ENCODE measurements at regions not wholly inside any gene's neighbourhood (a gene's known extent, or its start where the extent isn't known, plus 50 kb on each side); places are given as distances from the start of the nearest gene placed in this dataset.

DNA sequence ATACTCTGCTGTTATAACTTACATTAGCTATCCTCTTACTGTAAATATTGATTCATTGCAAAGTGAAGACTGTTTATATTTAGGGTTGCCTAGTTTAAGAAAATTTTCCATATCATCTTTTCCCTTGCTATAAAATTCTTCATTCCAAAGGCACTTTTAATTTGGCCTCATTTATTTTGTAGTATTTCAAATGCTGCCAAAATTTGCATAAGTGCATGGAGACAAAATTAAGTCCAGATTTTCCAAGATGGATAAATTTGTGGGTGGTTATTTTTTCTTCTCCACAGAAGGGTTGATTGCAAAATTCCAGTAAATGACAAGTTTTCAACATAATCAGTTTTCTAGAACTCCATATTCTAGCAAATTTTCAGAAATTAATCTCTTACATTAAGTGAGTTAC, 141.5 kb upstream of the MTAP start:
- Mint-ChIP-seq H3K4me1 (no peaks in the 10 kb centered on the region), H3K9me3 (no peaks in the 10 kb centered on the region), H3K27ac (no peak overlapping the region), H3K4me3 (no peak overlapping the region), H3K27me3 (peaks cover 0 to 3% (median 0%) of the 10 kb centered on the region in 5 donors), H3K36me3 (no peaks in the 10 kb centered on the region)
- ATAC-seq: no peak
- POLR2A ChIA-PET: no interaction called here
- DNase-seq: no peak

DNA sequence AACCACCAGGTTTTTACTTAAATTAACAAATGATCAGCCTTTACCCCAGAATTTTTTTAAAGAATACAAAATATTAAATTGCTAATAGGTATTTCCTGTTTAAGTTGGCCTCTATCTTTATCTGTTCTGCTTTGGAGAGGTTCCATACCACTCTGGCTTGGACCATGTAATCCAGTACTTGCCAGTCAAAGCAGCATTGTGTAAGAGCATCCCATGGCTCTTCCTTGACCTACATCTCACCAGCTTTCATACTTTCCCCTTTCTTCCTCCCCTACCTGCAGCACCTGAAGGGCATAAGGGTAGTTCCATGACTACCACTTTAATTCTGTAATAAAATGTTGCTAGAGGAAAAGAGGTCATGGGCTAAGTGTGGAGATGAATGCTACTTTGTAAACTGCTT, 140.8 kb upstream of the MTAP start:
- Mint-ChIP-seq H3K4me1 (no peaks in the 10 kb centered on the region), H3K27me3 (peaks cover 0 to 3% (median 0%) of the 10 kb centered on the region in 5 donors), H3K4me3 (no peak overlapping the region), H3K27ac (no peak overlapping the region), H3K9me3 (no peaks in the 10 kb centered on the region), H3K36me3 (no peaks in the 10 kb centered on the region)
- no peak for ATAC-seq
- POLR2A ChIA-PET: no interaction called here
- no peak for DNase-seq

DNA sequence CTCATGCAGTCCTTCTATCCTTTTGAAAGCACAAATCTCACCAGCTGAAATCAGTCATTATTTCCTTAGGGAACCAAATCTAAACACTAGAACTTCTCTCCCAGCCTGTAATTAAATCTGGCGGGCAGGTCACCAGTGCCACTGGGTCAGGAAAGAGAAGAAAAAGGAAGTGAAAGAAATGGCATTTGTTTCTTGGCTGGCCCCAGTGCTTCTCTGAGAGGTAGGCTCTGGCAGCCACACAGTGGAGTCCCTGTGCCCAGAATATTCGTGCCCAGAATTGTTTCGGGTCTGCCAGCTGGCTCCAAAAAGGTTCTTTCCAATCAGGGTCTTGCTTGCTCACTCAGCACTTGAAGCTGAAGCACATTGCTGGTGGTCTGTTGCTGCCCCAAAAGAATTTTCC, 133.9 kb upstream of the MTAP start:
- ATAC-seq (no peak), DNase-seq (no peak)
- Mint-ChIP-seq H3K27me3 (peaks cover 0 to 3% (median 0%) of the 10 kb centered on the region in 5 donors), H3K4me3 (no peak overlapping the region), H3K36me3 (no peaks in the 10 kb centered on the region), H3K27ac (no peak overlapping the region), H3K9me3 (no peaks in the 10 kb centered on the region), H3K4me1 (peaks cover 9 to 24% (median 17%) of the 10 kb centered on the region in 4 donors)
- POLR2A ChIA-PET: interaction anchor here (0.6 kb wide), 1 partner anchor 182 kb away, joined by 4 read pairs; no protein-coding TSS in a partner anchor

DNA sequence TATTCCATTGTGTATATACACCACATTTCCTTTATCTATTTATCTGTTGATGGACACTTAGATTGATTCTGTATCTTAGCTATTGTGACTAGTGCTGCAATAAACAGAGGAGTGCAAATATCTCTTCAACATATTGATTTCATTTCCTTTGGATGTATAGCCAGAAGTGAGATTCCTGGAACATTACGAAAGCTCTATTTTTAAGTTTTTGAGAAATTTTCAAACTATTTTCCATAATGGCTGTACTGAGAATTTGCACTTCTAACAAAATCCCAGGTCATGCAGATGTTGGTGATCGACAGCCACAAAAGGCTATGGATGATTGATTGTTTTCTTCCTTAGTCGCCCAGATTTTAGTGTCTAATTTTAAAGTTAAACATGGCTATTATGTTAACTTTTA, 132.7 kb upstream of the MTAP start:
- Mint-ChIP-seq H3K27me3 (no peaks in the 10 kb centered on the region), H3K36me3 (peaks cover 0 to 1% (median 0%) of the 10 kb centered on the region in 3 donors), H3K4me1 (peaks cover 11 to 24% (median 17%) of the 10 kb centered on the region in 4 donors), H3K27ac (peak overlapping the region in 3 of 10 donors; percentile 23 to 34 (median 29)), H3K4me3 (no peak overlapping the region), H3K9me3 (no peaks in the 10 kb centered on the region)
- POLR2A ChIA-PET: no interaction called here
- ATAC-seq: no peak
- no peak for DNase-seq

DNA sequence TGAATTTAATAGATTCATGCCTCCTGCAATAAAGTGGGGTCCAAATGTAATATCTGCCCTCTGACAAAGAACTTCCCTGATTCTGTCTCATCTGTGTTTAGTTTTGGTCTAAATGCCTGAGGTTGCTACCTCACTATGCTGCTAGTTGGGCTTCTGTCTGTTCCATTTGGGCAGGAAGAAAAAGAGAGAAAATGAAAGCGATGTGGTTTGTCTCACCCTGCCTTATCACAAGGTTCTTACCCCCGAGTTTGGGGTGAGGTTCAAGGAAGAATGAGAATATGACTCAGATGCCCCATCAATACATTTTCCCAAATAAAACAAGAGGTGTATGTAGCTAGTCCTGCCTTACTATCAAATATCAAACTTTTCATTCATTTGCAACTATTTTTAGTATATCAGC, 132.1 kb upstream of the MTAP start:
- peak overlapping the region in 7 of 10 donors; percentile 1 to 46 (median 22) for H3K4me3 Mint-ChIP-seq

DNA sequence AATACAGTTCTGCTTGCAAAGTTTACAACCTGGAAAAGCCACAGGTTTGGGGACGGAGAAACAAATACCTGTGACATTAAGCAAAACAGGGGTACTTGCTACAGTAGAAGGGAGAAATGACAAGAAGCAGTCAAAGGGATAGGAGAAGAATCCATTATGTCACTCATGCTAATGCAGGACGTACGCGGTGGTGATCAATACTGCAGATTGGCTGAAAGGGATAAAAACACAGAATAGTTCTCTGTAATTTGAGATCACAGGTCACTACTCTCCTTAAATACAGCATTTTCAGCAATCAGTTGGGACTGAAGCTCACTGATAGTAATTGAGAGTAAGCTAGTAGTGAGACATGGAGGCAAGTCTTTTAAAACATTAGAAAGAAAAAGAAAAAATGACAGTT, 130.3 kb upstream of the MTAP start:
- ATAC-seq (no peak), DNase-seq (no peak)
- Mint-ChIP-seq H3K4me1 (peaks cover 11 to 24% (median 17%) of the 10 kb centered on the region in 4 donors), H3K4me3 (no peak overlapping the region), H3K9me3 (no peaks in the 10 kb centered on the region), H3K36me3 (peaks cover 0 to 1% (median 0%) of the 10 kb centered on the region in 3 donors), H3K27ac (peak overlapping the region in 2 of 10 donors; percentile 10 to 17), H3K27me3 (peaks cover 0 to 2% (median 0%) of the 10 kb centered on the region in 5 donors)
- POLR2A ChIA-PET: no interaction called here

More for the DNA sequence above, 132.1 kb upstream of the MTAP start:
- H3K9me3 Mint-ChIP-seq: no peaks in the 10 kb centered on the region
- no peaks in the 10 kb centered on the region for H3K27me3 Mint-ChIP-seq
- DNase-seq: peak in 3 of 10 donors; percentile 7 to 24 (median 7)
- H3K36me3 Mint-ChIP-seq: peaks cover 0 to 1% (median 0%) of the 10 kb centered on the region in 3 donors
- POLR2A ChIA-PET: no interaction called here
- peaks cover 11 to 24% (median 17%) of the 10 kb centered on the region in 4 donors for H3K4me1 Mint-ChIP-seq
- peak overlapping the region in 7 of 10 donors; percentile 2 to 83 (median 23) for H3K27ac Mint-ChIP-seq
- peak; percentile 62 to 70 for ATAC-seq

DNA sequence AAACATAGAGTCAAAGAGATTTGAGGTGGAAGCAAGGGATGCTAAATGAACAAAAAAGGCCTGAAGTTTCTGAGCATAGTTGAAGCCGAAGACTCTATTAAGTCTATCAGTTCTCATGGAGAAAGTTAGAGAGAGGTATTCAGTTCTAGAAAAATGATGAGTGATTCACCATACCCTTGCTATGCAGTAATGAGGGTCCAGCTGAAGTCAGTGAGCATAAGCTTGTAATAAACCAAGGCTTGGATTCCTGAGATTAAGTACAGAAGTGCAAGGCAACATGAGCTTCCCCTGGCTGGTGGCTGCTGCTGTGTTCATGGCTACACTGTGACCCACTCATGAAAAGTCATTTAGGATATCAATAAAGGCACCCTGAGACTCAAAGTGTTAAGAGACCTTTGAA, 129.7 kb upstream of the MTAP start:
- H3K27me3 Mint-ChIP-seq: peaks cover 0 to 2% (median 0%) of the 10 kb centered on the region in 5 donors
- no peak overlapping the region for H3K4me3 Mint-ChIP-seq
- H3K9me3 Mint-ChIP-seq: no peaks in the 10 kb centered on the region
- ATAC-seq (no peak), DNase-seq (no peak)
- peaks cover 11 to 24% (median 17%) of the 10 kb centered on the region in 4 donors for H3K4me1 Mint-ChIP-seq
- peaks cover 0 to 1% (median 0%) of the 10 kb centered on the region in 3 donors for H3K36me3 Mint-ChIP-seq
- POLR2A ChIA-PET: interaction anchor here (1.2 kb wide), 1 partner anchor 34 kb away, joined by 3 read pairs; no protein-coding TSS in a partner anchor
- peak overlapping the region in 2 of 10 donors; percentile 10 to 55 for H3K27ac Mint-ChIP-seq

DNA sequence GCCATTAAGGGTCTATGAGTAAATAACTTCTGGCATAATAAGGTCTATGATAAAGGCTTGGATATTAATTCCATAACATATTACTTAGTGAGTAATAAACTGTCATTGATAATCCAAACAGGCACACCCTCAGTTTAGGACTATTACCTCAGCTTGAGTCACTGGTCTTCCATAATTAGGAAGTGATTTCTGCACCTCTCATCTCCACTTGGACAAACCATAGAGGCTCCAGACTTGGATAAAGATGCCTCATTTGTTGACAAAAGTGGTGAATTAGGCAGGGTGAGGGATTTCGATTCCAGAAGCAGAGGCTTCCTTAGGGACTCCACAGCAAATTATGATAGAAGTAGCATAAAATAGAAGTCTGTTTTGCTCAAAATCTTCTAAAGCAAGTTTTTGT, 127.5 kb upstream of the MTAP start:
- ATAC-seq (no peak), DNase-seq (no peak)
- Mint-ChIP-seq H3K4me1 (peaks cover 10 to 18% (median 14%) of the 10 kb centered on the region in 4 donors), H3K4me3 (no peak overlapping the region), H3K27ac (peak overlapping the region in 1 of 10 donors; percentile 3), H3K27me3 (peaks cover 0 to 2% (median 0%) of the 10 kb centered on the region in 5 donors), H3K9me3 (no peaks in the 10 kb centered on the region), H3K36me3 (peaks cover 0 to 1% (median 0%) of the 10 kb centered on the region in 3 donors)
- POLR2A ChIA-PET: interaction anchor here (1.0 kb wide), 1 partner anchor 11 kb away, joined by 3 read pairs; no protein-coding TSS in a partner anchor

DNA sequence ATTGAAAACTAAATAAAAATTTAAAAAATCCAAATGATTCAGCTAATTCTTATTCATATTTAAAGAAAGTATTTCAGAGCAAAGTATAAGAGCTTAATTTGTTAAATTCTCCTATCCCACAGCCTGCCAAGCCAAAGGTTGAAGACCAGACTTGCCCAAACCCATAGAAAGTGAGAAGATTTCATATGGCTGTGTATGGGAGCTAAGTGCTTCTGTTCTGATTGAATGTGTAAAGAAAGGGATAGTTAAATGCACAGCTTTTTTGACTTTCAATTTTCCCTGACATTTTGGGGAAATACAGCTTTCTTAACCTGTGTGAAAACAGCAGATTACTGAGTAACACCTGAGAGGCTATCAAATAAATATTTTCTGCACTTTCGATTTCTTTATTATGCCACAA, 125.0 kb upstream of the MTAP start:
- no peak for ATAC-seq
- DNase-seq: no peak
- Mint-ChIP-seq H3K4me3 (no peak overlapping the region), H3K36me3 (peaks cover 0 to 1% (median 0%) of the 10 kb centered on the region in 3 donors), H3K27me3 (peaks cover 0 to 4% (median 0%) of the 10 kb centered on the region in 5 donors), H3K9me3 (no peaks in the 10 kb centered on the region), H3K27ac (no peak overlapping the region), H3K4me1 (peaks cover 0 to 5% (median 4%) of the 10 kb centered on the region in 4 donors)
- POLR2A ChIA-PET: no interaction called here

DNA sequence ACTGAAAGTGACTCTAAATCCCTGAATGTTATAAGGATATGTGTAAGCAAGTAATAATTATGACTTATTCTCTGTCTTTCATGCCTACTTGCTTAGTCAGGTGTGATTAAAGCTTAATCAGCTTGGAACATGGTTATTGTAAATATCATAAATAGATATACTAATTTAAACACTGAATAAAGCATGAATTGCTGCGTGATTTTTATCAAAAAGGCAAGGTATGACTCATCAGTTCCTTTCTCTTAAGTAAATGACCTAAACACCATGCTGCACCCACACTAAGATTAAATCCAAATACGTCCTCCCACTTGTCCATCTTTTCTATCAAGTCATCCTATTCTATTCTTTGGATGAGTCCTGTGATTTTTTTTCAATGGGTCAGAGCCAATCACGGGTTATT, 124.6 kb upstream of the MTAP start:
- peaks cover 0 to 3% (median 1%) of the 10 kb centered on the region in 4 donors for H3K4me1 Mint-ChIP-seq
- H3K36me3 Mint-ChIP-seq: peaks cover 0 to 1% (median 0%) of the 10 kb centered on the region in 3 donors
- POLR2A ChIA-PET: no interaction called here
- no peaks in the 10 kb centered on the region for H3K9me3 Mint-ChIP-seq
- H3K4me3 Mint-ChIP-seq: no peak overlapping the region
- no peak for DNase-seq
- H3K27me3 Mint-ChIP-seq: peaks cover 0 to 4% (median 0%) of the 10 kb centered on the region in 5 donors
- H3K27ac Mint-ChIP-seq: no peak overlapping the region
- no peak for ATAC-seq

DNA sequence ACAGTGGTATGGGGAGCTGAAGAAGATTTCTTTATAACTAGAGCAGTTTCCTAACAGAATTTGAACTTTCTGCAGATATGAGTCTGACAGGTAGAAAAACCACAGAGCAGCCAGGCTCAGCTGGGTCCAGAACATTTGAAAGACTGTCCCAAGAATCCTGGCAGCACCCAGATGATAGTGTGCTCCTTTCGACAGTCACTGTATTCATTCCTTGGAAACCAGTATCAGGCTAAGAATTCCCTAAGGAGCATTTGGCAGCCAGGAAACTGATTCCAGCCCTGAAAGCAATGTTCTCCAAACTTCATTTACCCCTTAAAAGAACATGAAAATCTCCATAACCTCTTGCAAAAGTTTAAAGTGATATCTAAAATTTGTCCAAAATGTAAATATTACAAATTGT, 123.0 kb upstream of the MTAP start:
- POLR2A ChIA-PET: no interaction called here
- no peaks in the 10 kb centered on the region for H3K9me3 Mint-ChIP-seq
- no peaks in the 10 kb centered on the region for H3K36me3 Mint-ChIP-seq
- ATAC-seq: no peak
- peaks cover 0 to 5% (median under 1%) of the 10 kb centered on the region in 4 donors for H3K4me1 Mint-ChIP-seq
- no peak overlapping the region for H3K4me3 Mint-ChIP-seq
- H3K27ac Mint-ChIP-seq: no peak overlapping the region
- DNase-seq: no peak
- H3K27me3 Mint-ChIP-seq: peaks cover 0 to 4% (median 0%) of the 10 kb centered on the region in 5 donors

DNA sequence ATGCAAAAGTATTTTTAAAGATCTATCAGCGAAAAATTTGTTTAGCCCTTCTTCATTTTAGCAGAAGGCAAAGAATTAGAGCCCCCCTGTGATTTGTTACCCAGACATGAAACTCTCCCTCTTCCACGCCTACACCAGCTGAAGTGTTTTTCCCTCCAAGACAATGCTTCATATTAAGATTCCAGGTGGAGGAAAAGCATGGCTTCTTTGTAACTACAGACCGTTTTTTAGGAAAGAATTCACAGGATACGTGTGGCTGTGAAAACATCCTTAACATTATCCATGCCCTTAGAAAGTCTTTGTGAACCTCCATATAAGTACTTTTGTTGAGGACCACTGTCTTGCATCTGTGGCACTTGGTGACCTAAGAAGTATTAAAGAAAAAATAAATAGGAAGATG, 121.8 kb upstream of the MTAP start:
- H3K9me3 Mint-ChIP-seq: no peaks in the 10 kb centered on the region
- POLR2A ChIA-PET: no interaction called here
- H3K4me1 Mint-ChIP-seq: peaks cover 2 to 12% (median 10%) of the 10 kb centered on the region in 4 donors
- no peak overlapping the region for H3K4me3 Mint-ChIP-seq
- no peaks in the 10 kb centered on the region for H3K36me3 Mint-ChIP-seq
- no peak overlapping the region for H3K27ac Mint-ChIP-seq
- ATAC-seq (no peak), DNase-seq (no peak)
- peaks cover 0 to 4% (median 0%) of the 10 kb centered on the region in 5 donors for H3K27me3 Mint-ChIP-seq

DNA sequence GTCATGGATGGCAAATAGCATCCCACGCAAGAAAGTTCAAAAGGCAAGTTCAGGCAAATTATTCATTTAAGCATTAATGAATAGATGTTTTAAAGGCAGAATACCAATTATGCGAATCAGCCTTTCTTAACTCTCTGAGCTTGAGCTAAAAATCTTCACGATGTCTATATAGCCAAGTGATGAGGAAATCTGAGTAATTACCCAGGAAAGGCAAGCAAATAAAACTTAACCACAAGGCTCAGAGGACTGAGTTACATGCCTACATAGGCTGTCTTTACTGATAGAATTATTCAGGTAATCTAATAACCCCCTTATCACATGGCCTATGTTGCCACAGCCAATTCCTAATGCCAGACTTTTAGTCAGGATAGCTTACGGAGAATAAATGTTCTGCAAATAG, 120.8 kb upstream of the MTAP start:
- DNase-seq: no peak
- Mint-ChIP-seq H3K4me3 (no peak overlapping the region), H3K27me3 (peaks cover 0 to 2% (median 0%) of the 10 kb centered on the region in 5 donors), H3K36me3 (no peaks in the 10 kb centered on the region), H3K27ac (no peak overlapping the region), H3K9me3 (no peaks in the 10 kb centered on the region), H3K4me1 (peaks cover 2 to 14% (median 10%) of the 10 kb centered on the region in 4 donors)
- no peak for ATAC-seq
- POLR2A ChIA-PET: interaction anchor here (0.6 kb wide), 1 partner anchor 121 kb away, joined by 5 read pairs; no protein-coding TSS in a partner anchor

DNA sequence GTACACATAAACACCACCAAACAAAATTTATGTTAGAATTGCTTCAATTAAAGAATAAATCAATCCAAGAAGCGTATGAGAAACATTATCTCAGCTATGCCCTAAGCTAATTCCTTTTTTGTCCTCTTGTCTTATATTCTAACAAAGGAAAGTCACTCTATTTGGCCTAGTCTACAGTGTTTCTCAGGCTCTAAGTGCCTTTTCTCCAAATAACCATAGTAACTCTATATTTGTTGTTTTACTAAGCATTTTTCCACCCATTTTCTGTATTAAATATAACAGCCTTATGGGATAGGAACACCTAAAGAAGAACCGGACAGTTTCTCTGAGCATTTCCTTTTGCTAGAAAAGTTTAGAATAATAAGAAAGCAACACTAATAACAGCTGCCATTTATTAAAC, 120.1 kb upstream of the MTAP start:
- ATAC-seq (no peak), DNase-seq (no peak)
- Mint-ChIP-seq H3K36me3 (no peaks in the 10 kb centered on the region), H3K4me3 (no peak overlapping the region), H3K9me3 (no peaks in the 10 kb centered on the region), H3K27me3 (peaks cover 0 to 2% (median 0%) of the 10 kb centered on the region in 5 donors), H3K4me1 (peaks cover 2 to 17% (median 13%) of the 10 kb centered on the region in 4 donors), H3K27ac (no peak overlapping the region)
- POLR2A ChIA-PET: interaction anchor here (0.6 kb wide), 1 partner anchor 121 kb away, joined by 5 read pairs; no protein-coding TSS in a partner anchor
